T-helper 1 cell (primary cell): ENCODE measurements at regions not wholly inside any gene's neighbourhood (a gene's known extent, or its start where the extent isn't known, plus 50 kb on each side); places are given as distances from the start of the nearest gene placed in this dataset.

Experiments
- DNase-seq, 5 donors: peaks; one replicate each; pipeline ENCODE4 v3.0.0-alpha.2; 2012 to 2020

DNA sequence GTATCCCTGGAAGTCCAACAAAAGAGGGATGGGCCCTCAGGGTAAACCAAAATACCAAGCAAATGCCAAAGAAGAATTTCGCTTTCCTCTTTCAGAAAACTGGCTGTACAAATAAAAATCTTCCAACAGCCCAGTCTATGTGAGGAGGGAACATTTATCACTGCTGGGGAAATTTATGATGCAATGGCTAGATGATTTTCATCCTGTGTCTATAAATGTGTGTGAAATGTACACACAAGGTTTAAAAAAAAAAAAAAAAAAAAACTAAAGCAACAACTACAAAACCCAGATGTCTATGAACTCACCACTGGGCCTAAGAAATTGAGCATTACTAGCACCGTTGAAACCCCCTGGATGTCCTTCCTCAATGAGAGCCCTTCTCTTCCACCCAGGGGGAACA, 68.7 kb upstream of the SLC4A11 start:
- no peak for DNase-seq

- DNase-seq = no peak
These were observed 68.1 kb upstream of the SLC4A11 start for GRCh38 chr20:3307078-3307477.

- DNase-seq = no peak
These were observed 67.1 kb upstream of the SLC4A11 start for GRCh38 chr20:3306068-3306467.

DNA sequence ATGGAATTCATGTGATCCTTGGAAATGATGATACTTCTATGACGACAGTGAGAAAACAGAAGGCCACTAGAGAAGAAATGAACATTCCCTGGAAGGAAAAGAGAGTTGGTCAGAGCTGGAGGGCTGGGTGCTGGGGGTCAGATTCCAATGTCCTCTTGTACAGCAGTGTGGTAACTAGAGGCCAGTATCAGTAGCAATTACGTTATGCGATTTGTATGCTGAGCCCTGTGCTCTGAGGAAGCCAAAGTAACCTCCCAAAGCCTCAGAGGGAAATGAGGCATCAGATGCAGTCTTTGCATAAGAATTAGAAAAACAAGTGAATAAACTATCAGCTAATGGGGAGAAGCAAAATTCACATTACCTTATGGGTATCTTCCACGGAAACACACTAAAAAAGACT, 65.5 kb upstream of the SLC4A11 start:
- no peak for DNase-seq

GRCh38 chr20:3297079-3297378, 58.0 kb upstream of the SLC4A11 start:
- DNase-seq = no peak

- no peak for DNase-seq
These were observed 57.5 kb upstream of the SLC4A11 start for GRCh38 chr20:3296261-3297078.
